ENCODE measurements at regions not wholly inside any gene's neighbourhood (a gene's known extent, or its start where the extent isn't known, plus 50 kb on each side); places are given as distances from the start of the nearest gene placed in this dataset.

DNA sequence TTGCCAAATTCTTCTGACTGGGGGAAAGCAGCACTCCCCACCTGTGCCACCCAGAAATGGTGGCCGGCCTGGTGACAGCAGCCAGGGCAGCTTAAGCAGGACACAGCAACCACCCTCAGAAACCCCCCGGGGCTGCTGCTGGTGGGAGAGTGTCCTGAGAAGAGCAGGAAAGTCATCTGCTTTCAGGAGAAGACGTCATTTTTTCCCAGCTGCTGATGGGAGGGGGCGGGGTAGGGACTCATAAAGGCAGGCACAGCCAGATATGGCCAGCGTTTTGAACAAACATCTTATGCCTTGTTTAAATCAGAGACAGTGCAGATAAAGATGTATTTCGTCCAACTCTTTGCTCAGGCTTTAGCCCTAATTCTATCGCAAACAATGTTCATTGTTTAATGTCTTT, 139.5 kb downstream of the LRRC30 start:
- no peak overlapping the region for H3K27ac ChIP-seq (ENCODE audit: low read length)
- no peaks in the 10 kb centered on the region for H3K9me3 ChIP-seq (ENCODE audit: control insufficient read depth, insufficient read depth, low read depth, low read length)
- DNase-seq (ENCODE audit: low read depth, low spot score) (no peak), ATAC-seq (no peak)
- no peaks in the 10 kb centered on the region for H3K4me1 ChIP-seq (ENCODE audit: control insufficient read depth, insufficient read depth, low read length)
- BruUV-seq (replicated peaks), result no TSS peak
- H3K36me3 ChIP-seq (ENCODE audit: control insufficient read depth, insufficient read depth, low read length), result no peaks in the 10 kb centered on the region
- in situ Hi-C loops (cut with HindIII; ENCODE audit: low pct_unique_long_range_greater_than_20kb, low sequenced_read_pairs), result no loop called here
- POLR2A ChIA-PET, result no interaction called here
- TF ChIP-seq, protein P1, sequence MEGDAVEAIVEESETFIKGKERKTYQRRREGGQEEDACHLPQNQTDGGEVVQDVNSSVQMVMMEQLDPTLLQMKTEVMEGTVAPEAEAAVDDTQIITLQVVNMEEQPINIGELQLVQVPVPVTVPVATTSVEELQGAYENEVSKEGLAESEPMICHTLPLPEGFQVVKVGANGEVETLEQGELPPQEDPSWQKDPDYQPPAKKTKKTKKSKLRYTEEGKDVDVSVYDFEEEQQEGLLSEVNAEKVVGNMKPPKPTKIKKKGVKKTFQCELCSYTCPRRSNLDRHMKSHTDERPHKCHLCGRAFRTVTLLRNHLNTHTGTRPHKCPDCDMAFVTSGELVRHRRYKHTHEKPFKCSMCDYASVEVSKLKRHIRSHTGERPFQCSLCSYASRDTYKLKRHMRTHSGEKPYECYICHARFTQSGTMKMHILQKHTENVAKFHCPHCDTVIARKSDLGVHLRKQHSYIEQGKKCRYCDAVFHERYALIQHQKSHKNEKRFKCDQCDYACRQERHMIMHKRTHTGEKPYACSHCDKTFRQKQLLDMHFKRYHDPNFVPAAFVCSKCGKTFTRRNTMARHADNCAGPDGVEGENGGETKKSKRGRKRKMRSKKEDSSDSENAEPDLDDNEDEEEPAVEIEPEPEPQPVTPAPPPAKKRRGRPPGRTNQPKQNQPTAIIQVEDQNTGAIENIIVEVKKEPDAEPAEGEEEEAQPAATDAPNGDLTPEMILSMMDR (IDR thresholded peaks at IDR 0.05), result no peak
- TF ChIP-seq TCF7L2 (IDR thresholded peaks at IDR 0.05; ENCODE audit: low read depth, low read length) (no peak), POLR2AphosphoS5 (IDR thresholded peaks at IDR 0.05; ENCODE audit: low read depth, low read length) (no peak), SIN3A (IDR thresholded peaks at IDR 0.05; ENCODE audit: borderline replicate concordance, insufficient read depth, low read depth, low read length) (no peak)
- TF ChIP-seq, protein P2, sequence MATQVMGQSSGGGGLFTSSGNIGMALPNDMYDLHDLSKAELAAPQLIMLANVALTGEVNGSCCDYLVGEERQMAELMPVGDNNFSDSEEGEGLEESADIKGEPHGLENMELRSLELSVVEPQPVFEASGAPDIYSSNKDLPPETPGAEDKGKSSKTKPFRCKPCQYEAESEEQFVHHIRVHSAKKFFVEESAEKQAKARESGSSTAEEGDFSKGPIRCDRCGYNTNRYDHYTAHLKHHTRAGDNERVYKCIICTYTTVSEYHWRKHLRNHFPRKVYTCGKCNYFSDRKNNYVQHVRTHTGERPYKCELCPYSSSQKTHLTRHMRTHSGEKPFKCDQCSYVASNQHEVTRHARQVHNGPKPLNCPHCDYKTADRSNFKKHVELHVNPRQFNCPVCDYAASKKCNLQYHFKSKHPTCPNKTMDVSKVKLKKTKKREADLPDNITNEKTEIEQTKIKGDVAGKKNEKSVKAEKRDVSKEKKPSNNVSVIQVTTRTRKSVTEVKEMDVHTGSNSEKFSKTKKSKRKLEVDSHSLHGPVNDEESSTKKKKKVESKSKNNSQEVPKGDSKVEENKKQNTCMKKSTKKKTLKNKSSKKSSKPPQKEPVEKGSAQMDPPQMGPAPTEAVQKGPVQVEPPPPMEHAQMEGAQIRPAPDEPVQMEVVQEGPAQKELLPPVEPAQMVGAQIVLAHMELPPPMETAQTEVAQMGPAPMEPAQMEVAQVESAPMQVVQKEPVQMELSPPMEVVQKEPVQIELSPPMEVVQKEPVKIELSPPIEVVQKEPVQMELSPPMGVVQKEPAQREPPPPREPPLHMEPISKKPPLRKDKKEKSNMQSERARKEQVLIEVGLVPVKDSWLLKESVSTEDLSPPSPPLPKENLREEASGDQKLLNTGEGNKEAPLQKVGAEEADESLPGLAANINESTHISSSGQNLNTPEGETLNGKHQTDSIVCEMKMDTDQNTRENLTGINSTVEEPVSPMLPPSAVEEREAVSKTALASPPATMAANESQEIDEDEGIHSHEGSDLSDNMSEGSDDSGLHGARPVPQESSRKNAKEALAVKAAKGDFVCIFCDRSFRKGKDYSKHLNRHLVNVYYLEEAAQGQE (IDR thresholded peaks at IDR 0.05; ENCODE audit: insufficient read depth in 1 of 2, low read depth in 2 of 2, low read length in 1 of 2), result no peak
- no peaks in the 10 kb centered on the region for H3K27me3 ChIP-seq (ENCODE audit: control insufficient read depth, insufficient read depth, low read length)
- CTCF ChIA-PET, result no interaction called here
- intact Hi-C loops (cut with micrococcal nuclease; ENCODE audit: unreplicated experiment), result no loop called here
- H3K4me3 ChIP-seq (ENCODE audit: low read depth in 2 of 2, low read length in 2 of 2), result no peak overlapping the region

DNA sequence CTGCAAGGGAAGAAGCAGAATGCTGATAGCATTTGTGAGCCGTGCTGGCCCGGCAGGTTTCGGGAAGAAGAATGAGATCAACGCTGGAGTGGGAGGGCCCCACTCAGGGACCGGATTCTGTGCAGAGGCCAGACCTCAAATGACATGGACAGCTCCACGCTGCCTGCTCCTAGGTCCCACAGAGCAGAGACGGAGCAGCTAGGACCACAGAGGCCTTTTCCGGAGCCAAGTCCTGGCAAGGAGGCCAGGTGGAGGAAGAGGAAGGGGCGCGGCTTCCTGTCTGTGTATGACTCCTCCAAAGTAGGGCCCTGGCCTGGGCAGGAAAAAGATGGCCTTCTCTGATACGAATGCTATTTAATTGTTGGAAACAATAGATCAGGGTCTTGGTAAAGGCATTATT, 139.9 kb downstream of the LRRC30 start:
- Histone ChIP-seq H3K36me3 (ENCODE audit: control insufficient read depth, insufficient read depth, low read length) (no peaks in the 10 kb centered on the region), H3K9me3 (ENCODE audit: control insufficient read depth, insufficient read depth, low read depth, low read length) (no peaks in the 10 kb centered on the region), H3K4me3 (ENCODE audit: low read depth in 2 of 2, low read length in 2 of 2) (no peak overlapping the region), H3K27me3 (ENCODE audit: control insufficient read depth, insufficient read depth, low read length) (no peaks in the 10 kb centered on the region), H3K27ac (ENCODE audit: low read length) (no peak overlapping the region), H3K4me1 (ENCODE audit: control insufficient read depth, insufficient read depth, low read length) (no peaks in the 10 kb centered on the region)
- CTCF ChIA-PET, result no interaction called here
- TF ChIP-seq TCF7L2 (IDR thresholded peaks at IDR 0.05; ENCODE audit: low read depth, low read length), result no peak
- TF ChIP-seq POLR2AphosphoS5 (IDR thresholded peaks at IDR 0.05; ENCODE audit: low read depth, low read length), result no peak
- TF ChIP-seq, protein P2 (IDR thresholded peaks at IDR 0.05; ENCODE audit: insufficient read depth in 1 of 2, low read depth in 2 of 2, low read length in 1 of 2), result no peak
- TF ChIP-seq SIN3A (IDR thresholded peaks at IDR 0.05; ENCODE audit: borderline replicate concordance, insufficient read depth, low read depth, low read length), result no peak
- TF ChIP-seq, protein P1 (IDR thresholded peaks at IDR 0.05), result no peak
- DNase-seq (ENCODE audit: low read depth, low spot score) (no peak), ATAC-seq (no peak)
- intact Hi-C loops (cut with micrococcal nuclease; ENCODE audit: unreplicated experiment) (no loop called here), in situ Hi-C loops (cut with HindIII; ENCODE audit: low pct_unique_long_range_greater_than_20kb, low sequenced_read_pairs) (no loop called here)
- POLR2A ChIA-PET, result no interaction called here
- no TSS peak for BruUV-seq (replicated peaks)
